ENCODE measurements at regions not wholly inside any gene's neighbourhood (a gene's known extent, or its start where the extent isn't known, plus 50 kb on each side); places are given as distances from the start of the nearest gene placed in this dataset.

DNA sequence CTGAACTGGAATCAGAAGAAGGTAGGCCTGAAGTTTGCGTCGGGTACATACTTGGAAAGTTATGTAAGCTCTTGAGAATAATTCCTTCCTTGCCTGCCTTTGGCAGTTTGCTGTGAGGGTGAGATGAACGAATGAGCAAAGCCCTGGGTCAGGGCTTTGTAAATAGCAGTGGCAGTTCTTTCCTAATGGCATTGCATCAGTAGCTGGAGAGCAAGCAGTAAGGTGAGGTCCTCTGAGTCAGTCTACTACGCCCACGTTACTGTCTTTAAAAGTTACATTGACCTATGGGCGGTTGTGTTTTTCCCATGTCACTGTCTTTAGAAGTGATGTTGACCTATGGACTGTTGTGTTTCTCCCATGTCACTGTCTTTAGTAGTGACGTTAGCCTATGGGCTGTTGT is 179.1 kb upstream of the E2F8 start:
- TF ChIP-seq, protein P1, sequence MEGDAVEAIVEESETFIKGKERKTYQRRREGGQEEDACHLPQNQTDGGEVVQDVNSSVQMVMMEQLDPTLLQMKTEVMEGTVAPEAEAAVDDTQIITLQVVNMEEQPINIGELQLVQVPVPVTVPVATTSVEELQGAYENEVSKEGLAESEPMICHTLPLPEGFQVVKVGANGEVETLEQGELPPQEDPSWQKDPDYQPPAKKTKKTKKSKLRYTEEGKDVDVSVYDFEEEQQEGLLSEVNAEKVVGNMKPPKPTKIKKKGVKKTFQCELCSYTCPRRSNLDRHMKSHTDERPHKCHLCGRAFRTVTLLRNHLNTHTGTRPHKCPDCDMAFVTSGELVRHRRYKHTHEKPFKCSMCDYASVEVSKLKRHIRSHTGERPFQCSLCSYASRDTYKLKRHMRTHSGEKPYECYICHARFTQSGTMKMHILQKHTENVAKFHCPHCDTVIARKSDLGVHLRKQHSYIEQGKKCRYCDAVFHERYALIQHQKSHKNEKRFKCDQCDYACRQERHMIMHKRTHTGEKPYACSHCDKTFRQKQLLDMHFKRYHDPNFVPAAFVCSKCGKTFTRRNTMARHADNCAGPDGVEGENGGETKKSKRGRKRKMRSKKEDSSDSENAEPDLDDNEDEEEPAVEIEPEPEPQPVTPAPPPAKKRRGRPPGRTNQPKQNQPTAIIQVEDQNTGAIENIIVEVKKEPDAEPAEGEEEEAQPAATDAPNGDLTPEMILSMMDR (IDR thresholded peaks at IDR 0.05; ENCODE audit: low read depth, low read length), result no peak
- no peak for TF ChIP-seq POLR2A (IDR thresholded peaks at IDR 0.05; ENCODE audit: extremely low read depth, insufficient read length)

Data from NB4 (cell line).